ENCODE measurements at regions not wholly inside any gene's neighbourhood (a gene's known extent, or its start where the extent isn't known, plus 50 kb on each side); places are given as distances from the start of the nearest gene placed in this dataset.

DNA sequence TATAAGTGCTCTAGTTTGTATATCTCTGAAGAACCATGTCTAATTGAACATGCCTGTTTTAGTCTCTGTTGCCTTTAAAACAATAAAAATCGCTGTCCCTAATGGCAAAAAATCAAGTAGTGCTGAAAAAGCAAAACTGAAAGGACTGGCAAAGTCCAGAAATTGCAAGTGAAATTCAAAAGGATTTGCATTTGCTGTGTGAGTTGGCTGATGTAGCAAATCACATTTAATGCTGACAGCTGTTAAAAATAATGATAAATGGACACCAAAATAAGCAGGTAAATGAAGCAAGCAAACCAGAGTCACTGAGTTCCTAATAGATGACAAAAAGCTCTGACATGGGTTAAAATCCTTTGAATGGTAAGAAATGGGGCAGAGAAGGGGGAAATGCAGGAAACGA lies 874.1 kb downstream of the GRM8 start:
- TF ChIP-seq, protein P1, sequence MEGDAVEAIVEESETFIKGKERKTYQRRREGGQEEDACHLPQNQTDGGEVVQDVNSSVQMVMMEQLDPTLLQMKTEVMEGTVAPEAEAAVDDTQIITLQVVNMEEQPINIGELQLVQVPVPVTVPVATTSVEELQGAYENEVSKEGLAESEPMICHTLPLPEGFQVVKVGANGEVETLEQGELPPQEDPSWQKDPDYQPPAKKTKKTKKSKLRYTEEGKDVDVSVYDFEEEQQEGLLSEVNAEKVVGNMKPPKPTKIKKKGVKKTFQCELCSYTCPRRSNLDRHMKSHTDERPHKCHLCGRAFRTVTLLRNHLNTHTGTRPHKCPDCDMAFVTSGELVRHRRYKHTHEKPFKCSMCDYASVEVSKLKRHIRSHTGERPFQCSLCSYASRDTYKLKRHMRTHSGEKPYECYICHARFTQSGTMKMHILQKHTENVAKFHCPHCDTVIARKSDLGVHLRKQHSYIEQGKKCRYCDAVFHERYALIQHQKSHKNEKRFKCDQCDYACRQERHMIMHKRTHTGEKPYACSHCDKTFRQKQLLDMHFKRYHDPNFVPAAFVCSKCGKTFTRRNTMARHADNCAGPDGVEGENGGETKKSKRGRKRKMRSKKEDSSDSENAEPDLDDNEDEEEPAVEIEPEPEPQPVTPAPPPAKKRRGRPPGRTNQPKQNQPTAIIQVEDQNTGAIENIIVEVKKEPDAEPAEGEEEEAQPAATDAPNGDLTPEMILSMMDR (IDR thresholded peaks at IDR 0.05; ENCODE audit: insufficient read depth, low read depth, low read length): no peak
- DNase-seq (ENCODE audit: low read depth): no peak
- no peak overlapping the region for H3K4me3 ChIP-seq (ENCODE audit: low read depth, low read length)

DNA sequence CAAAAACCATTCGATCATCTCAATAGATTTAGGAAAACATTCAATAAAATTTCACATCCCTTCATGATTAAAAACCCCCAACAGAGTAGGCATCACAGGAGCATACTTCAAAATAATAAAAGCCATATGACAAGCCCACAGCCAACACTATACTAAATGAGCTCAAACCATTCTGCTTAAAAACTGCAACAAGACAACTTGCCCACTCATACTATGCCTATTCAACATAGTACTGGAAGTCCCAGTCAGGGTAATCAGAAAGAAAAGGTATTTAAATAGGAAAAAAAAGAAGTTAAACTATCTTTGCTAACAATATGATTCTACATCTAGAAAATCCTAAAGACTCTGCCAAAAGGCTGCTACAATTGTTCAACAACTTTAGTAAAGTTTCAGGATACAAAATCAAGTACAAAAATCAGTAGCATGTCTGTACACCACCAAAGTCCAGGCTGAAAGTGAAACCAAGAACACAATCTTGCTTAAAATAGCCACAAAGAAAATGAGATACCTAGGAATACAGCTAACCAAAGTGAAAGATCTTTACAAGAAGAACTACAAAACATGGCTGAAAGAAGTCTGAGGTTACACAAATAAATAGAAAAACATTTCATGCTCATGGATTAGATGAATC lies 882.6 kb downstream of the GRM8 start:
- TF ChIP-seq, protein P1 (IDR thresholded peaks at IDR 0.05; ENCODE audit: insufficient read depth, low read depth, low read length): no peak
- no peak for DNase-seq (ENCODE audit: low read depth)
- H3K4me3 ChIP-seq (ENCODE audit: low read depth, low read length): no peak overlapping the region

DNA sequence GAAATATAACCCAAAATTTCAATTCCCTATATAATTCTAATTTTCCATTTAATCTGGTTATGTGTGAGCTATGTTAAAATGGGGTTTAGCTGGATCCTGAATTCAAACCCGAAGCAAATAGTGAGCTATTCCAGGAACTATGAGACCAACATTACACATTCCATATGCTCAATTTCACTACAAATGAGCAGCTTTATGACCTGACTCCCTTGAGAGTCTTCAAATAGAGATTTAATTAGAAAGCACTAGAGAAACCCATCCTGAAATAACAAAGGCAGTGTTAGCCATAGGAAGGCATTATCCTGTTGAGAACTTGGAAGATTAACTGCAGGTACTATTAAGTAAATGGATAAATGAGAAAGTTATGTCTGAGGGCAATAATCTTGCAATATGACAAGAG lies 890.0 kb downstream of the GRM8 start:
- DNase-seq (ENCODE audit: low read depth): no peak
- TF ChIP-seq, protein P1 (IDR thresholded peaks at IDR 0.05; ENCODE audit: insufficient read depth, low read depth, low read length): no peak
- H3K4me3 ChIP-seq (ENCODE audit: low read depth, low read length): no peak overlapping the region

DNA sequence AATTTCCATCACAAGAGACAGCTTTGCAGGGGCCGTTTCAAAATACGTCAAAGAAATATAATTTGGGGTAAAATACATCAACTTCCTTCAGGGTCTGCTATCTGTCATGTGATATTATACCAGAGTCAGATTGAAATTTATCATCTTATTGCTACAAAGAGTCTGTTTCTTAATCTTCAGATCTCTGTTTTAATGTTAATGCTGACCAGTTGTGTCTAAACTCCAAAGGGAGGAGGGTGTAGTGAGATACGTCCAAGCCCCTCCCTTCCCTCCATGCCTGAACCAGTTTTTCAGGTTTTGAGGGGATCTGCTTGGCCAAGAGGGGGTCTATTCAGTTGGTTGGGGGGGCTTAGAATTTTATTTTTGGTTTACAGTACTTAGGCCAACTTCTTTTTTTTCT lies 891.6 kb downstream of the GRM8 start:
- TF ChIP-seq, protein P1 (IDR thresholded peaks at IDR 0.05; ENCODE audit: insufficient read depth, low read depth, low read length): no peak
- H3K4me3 ChIP-seq (ENCODE audit: low read depth, low read length): no peak overlapping the region

DNA sequence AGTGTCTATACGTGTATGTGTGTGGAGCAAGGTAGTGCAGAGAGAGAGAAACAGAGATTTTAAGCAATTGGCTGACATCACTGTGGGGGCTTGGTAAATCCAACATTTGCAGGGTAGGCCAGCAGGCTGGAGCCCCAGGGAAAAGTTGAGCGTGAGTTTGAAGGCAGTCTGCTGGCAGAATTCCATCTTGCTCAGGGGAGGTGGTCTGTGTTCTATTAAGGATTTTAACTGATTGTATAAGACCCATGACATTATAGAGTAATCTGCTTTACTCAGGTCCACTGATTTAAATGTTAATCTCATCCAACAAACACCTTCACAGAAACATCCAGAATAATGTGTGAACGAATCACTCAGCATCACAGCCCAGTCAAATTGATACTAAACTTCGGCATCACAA lies 912.9 kb downstream of the GRM8 start:
- DNase-seq (ENCODE audit: low read depth): no peak
- TF ChIP-seq, protein P1 (IDR thresholded peaks at IDR 0.05; ENCODE audit: insufficient read depth, low read depth, low read length): no peak
- no peak overlapping the region for H3K4me3 ChIP-seq (ENCODE audit: low read depth, low read length)

More for the DNA sequence above, 891.6 kb downstream of the GRM8 start:
- DNase-seq (ENCODE audit: low read depth): no peak

DNA sequence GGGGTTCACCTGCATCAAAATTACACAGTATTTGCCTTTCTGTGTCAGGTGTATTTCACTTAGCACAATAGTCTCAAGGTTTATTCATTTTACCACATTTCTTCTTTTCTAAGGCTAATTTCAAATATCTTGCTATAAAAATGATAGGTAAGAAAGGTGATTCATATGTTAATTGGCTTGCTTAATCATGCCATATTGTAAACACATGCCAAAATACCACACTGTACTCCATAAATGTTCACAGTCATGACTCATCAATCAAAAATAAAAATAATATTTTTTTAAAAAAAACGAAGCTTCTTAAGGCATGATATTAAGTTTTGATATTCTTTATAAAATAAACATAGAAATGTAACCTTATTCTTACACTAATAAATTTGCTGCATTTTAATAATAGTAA lies 947.1 kb downstream of the GRM8 start:
- TF ChIP-seq, protein P1 (IDR thresholded peaks at IDR 0.05; ENCODE audit: insufficient read depth, low read depth, low read length): no peak
- no peak for DNase-seq (ENCODE audit: low read depth)
- no peak overlapping the region for H3K4me3 ChIP-seq (ENCODE audit: low read depth, low read length)

DNA sequence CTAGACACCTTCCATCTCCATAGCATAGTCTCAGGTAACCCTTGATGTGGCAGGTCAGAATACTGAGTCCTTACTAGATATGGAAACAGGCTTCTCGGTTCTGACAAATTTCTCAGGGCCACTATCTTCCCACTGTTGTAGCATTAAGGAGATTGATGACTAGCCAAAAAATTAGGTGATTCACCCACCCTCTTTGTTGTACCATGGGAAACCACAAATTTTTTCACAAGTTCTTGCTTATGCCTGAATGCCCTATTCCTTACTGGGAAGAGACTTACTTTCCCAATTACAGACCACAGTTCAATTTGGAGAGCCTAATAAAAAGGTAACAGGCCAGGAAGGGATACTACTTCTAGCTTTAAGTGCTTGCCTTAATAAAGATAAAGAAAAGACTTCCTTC lies 948.8 kb downstream of the GRM8 start:
- DNase-seq (ENCODE audit: low read depth): no peak

More for the DNA sequence above, 948.8 kb downstream of the GRM8 start:
- TF ChIP-seq, protein P1 (IDR thresholded peaks at IDR 0.05; ENCODE audit: insufficient read depth, low read depth, low read length): no peak
- H3K4me3 ChIP-seq (ENCODE audit: low read depth, low read length): no peak overlapping the region
